Upper lobe of left lung (tissue), 6 donors: ENCODE measurements at regions not wholly inside any gene's neighbourhood (a gene's known extent, or its start where the extent isn't known, plus 50 kb on each side); places are given as distances from the start of the nearest gene placed in this dataset.
A peak's percentile ranks its signal among the peaks of the same experiment; 100 is the strongest.

Experiments
- ATAC-seq, 2 donors: fragments of 200-7000 bp; cut with Tn5 transposase; one replicate each; pipeline ENCODE4 v1.9.1; 2022; ENCODE audit warnings: mild to moderate bottlenecking in 2 of 2, moderate library complexity in 2 of 2; ENCODE audit not compliant: low FRiP score in 2 of 2
- DNase-seq, 2 donors: peaks; one replicate each; pipeline ENCODE4 v3.0.0-alpha.2; 2019 to 2020
- H3K27ac ChIP-seq, 4 donors: fragments of 200-600 bp; sonication (generic); one replicate each; pipeline ENCODE4 v1.5.1; 2016 to 2019
- H3K27me3 ChIP-seq, 4 donors: fragments of 200-600 bp; sonication (generic); one replicate each; pipeline ENCODE4 v1.5.1; 2017 to 2019
- H3K36me3 ChIP-seq, 4 donors: fragments of 200-600 bp; sonication (generic); one replicate each; pipeline ENCODE4 v1.5.1; 2016 to 2019
- H3K4me1 ChIP-seq, 4 donors: fragments of 200-600 bp; sonication (generic); one replicate each; pipeline ENCODE4 v1.5.1; 2018 to 2019
- H3K4me3 ChIP-seq, 4 donors: fragments of 200-600 bp; sonication (generic); one replicate each; pipeline ENCODE4 v1.5.1; 2017 to 2019; ENCODE audit warnings: mild to moderate bottlenecking in 2 of 4, moderate library complexity in 1 of 4
- H3K9me3 ChIP-seq, 4 donors: fragments of 200-600 bp; sonication (generic); one replicate each; pipeline ENCODE4 v1.5.1; 2018 to 2019
- EP300 ChIP-seq, 4 donors: sonication (generic); formaldehyde crosslinking; IDR thresholded peaks; one replicate each; pipeline ENCODE4 v1.5.1; 2017; ENCODE audit warnings: antibody characterized with exemption in 4 of 4, control low read depth in 2 of 4
- POLR2A ChIP-seq, 4 donors: fragments of 450-650 bp; IDR thresholded peaks; one replicate each; pipeline ENCODE4 v1.5.1; 2016 to 2017; ENCODE audit warnings: antibody characterized with exemption in 4 of 4, mild to moderate bottlenecking in 2 of 4
- POLR2AphosphoS5 ChIP-seq, 2 donors: sonication (generic); formaldehyde crosslinking; IDR thresholded peaks; one replicate each; pipeline ENCODE4 v1.5.1; 2017; ENCODE audit warnings: antibody characterized with exemption in 2 of 2
- WGBS, 2 donors: methylation state at CpG; one replicate each; pipeline ENCODE4 v1.1.5; 2017 to 2018; 5-methylcytosine and 5-hydroxymethylcytosine counted together
- TF ChIP-seq, protein P1 (sequence below), 6 experiments: fragments of 450-650 bp in 4 of 6; fragments of 200-600 bp in 2 of 6; sonication (generic) in 2 of 6; IDR thresholded peaks; one replicate each; pipeline ENCODE4 v1.5.1; 2016 to 2019; ENCODE audit warnings: antibody characterized with exemption in 6 of 6
- donor health status: DM: no; HTN: no; CAD: no; lungs with moderate emphysema.
- donor health status: DM: no; HTN: yes; CAD: no; lungs with severe emphysema.

DNA sequence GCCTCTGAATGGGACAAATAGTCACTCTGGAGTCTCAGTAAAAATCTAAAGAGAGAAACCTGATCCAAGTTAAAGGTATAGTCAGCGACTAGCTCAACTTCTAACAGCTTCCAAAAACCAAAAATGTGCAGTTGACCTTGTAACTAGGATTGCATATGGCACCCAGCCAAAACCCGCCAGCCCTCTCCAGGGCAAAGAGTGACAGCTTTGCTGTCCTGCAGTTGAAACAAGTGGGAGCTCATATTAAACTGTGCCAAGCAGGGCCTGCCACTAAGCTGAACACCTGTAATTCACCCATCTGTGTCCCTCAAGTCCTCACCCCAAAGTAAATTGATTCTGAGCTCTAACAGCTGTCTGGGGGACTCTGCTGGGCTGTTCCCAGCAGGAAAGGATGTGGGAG lies 695.3 kb downstream of the MAFB start:
- Histone ChIP-seq H3K27me3 (no peaks in the 10 kb centered on the region), H3K36me3 (no peaks in the 10 kb centered on the region), H3K27ac (no peak overlapping the region), H3K4me3 (no peak overlapping the region), H3K9me3 (no peaks in the 10 kb centered on the region), H3K4me1 (peaks cover 0 to 4% (median 2%) of the 10 kb centered on the region in 4 donors)
- WGBS, 2 donors: 50 to 64% methylated on average over 2 of the region's 2 CpGs
- ATAC-seq: no peak
- DNase-seq: no peak
- TF ChIP-seq POLR2A (IDR thresholded peaks at IDR 0.05) (no peak), POLR2AphosphoS5 (IDR thresholded peaks at IDR 0.05) (no peak), EP300 (IDR thresholded peaks at IDR 0.05) (no peak)
- TF ChIP-seq, protein P1, sequence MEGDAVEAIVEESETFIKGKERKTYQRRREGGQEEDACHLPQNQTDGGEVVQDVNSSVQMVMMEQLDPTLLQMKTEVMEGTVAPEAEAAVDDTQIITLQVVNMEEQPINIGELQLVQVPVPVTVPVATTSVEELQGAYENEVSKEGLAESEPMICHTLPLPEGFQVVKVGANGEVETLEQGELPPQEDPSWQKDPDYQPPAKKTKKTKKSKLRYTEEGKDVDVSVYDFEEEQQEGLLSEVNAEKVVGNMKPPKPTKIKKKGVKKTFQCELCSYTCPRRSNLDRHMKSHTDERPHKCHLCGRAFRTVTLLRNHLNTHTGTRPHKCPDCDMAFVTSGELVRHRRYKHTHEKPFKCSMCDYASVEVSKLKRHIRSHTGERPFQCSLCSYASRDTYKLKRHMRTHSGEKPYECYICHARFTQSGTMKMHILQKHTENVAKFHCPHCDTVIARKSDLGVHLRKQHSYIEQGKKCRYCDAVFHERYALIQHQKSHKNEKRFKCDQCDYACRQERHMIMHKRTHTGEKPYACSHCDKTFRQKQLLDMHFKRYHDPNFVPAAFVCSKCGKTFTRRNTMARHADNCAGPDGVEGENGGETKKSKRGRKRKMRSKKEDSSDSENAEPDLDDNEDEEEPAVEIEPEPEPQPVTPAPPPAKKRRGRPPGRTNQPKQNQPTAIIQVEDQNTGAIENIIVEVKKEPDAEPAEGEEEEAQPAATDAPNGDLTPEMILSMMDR (IDR thresholded peaks at IDR 0.05): no peak

DNA sequence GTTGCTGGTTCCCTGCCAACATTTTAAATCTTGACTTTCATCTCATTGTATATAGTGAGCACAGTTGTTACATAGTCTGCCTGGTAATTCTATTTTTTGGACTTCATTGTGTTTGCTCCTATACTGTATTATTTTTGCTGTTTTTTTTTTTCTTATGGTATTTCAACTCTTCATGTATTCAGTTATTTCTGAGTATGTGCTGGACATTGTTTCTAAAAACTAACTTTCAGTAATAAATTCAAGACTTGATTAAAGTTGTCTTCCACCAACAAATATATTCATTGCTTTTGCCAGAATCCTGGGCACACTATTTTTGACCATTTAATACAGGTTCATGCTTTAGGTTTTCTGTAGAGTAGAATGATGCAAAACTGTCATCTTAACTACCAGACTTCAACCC lies 698.3 kb downstream of the MAFB start:
- H3K36me3 ChIP-seq: no peaks in the 10 kb centered on the region
- H3K4me3 ChIP-seq: no peak overlapping the region
- H3K9me3 ChIP-seq: no peaks in the 10 kb centered on the region
- TF ChIP-seq EP300 (IDR thresholded peaks at IDR 0.05): no peak
- TF ChIP-seq POLR2AphosphoS5 (IDR thresholded peaks at IDR 0.05): no peak
- no peak for TF ChIP-seq POLR2A (IDR thresholded peaks at IDR 0.05)
- no peaks in the 10 kb centered on the region for H3K27me3 ChIP-seq
- DNase-seq (no peak), ATAC-seq (no peak)
- H3K27ac ChIP-seq: no peak overlapping the region
- peaks cover 9 to 19% (median 15%) of the 10 kb centered on the region in 4 donors for H3K4me1 ChIP-seq

- Histone ChIP-seq H3K27me3 (no peaks in the 10 kb centered on the region), H3K4me1 (peaks cover 15 to 23% (median 18%) of the 10 kb centered on the region in 4 donors), H3K36me3 (no peaks in the 10 kb centered on the region), H3K27ac (no peak overlapping the region), H3K9me3 (no peaks in the 10 kb centered on the region), H3K4me3 (no peak overlapping the region)
- ATAC-seq: no peak
- DNase-seq: no peak
- TF ChIP-seq, protein P1 (IDR thresholded peaks at IDR 0.05): no peak
- TF ChIP-seq EP300 (IDR thresholded peaks at IDR 0.05) (no peak), POLR2A (IDR thresholded peaks at IDR 0.05) (no peak), POLR2AphosphoS5 (IDR thresholded peaks at IDR 0.05) (no peak)
- WGBS, 2 donors: 0 to 5% methylated on average over 1 of the region's 1 CpG
These were observed 700.0 kb downstream of the MAFB start for GRCh38 chr20:39988991-39989390.

DNA sequence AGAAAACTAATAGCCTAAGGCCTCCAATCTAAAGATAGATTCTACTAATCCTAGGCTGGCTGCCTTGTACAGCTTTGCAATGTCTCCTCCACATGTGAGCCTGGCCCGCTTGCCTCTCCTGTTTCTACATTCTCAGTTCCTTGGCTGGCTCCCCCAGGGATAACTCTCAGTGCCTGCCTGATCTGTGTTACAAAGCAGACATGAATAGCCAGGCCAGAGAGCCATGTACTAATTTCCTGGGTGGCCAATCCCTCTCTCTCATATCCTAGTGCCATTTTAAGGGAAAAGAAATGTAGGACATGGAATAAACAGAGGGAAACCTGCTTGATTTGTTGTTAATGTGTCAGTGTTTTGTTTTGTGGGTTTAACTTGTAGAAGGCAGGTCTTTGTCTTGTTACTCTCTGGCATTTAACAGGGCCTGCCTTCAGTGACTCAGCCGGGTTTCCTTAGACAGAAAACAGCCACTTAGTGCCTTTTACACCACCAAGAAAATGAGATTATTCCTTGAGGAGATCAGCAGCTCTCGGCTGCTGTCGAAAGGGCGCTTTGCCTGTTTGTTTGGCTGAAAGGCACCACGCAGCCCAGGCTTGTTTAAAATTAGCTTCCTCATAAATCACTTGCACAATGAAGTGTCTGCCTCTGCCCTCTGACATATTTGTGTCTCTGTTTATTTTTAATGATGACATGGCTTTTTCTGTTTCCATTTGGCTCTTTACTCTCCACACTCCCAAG lies 702.7 kb downstream of the MAFB start:
- ATAC-seq (peak; percentile 69 to 90), DNase-seq (peak in 1 of 2 donors; percentile 35)
- WGBS, 2 donors: 22 to 37% methylated on average over 6 of the region's 6 CpGs
- H3K27me3 ChIP-seq: no peaks in the 10 kb centered on the region
- peaks cover 15 to 23% (median 18%) of the 10 kb centered on the region in 4 donors for H3K4me1 ChIP-seq
- H3K4me3 ChIP-seq: no peak overlapping the region
- TF ChIP-seq POLR2AphosphoS5 (IDR thresholded peaks at IDR 0.05) (peak; percentile 15 to 64), POLR2A (IDR thresholded peaks at IDR 0.05) (no peak)
- H3K27ac ChIP-seq: peak overlapping the region; percentile 45 to 75 (median 66)
- H3K9me3 ChIP-seq: no peaks in the 10 kb centered on the region
- no peaks in the 10 kb centered on the region for H3K36me3 ChIP-seq

DNA sequence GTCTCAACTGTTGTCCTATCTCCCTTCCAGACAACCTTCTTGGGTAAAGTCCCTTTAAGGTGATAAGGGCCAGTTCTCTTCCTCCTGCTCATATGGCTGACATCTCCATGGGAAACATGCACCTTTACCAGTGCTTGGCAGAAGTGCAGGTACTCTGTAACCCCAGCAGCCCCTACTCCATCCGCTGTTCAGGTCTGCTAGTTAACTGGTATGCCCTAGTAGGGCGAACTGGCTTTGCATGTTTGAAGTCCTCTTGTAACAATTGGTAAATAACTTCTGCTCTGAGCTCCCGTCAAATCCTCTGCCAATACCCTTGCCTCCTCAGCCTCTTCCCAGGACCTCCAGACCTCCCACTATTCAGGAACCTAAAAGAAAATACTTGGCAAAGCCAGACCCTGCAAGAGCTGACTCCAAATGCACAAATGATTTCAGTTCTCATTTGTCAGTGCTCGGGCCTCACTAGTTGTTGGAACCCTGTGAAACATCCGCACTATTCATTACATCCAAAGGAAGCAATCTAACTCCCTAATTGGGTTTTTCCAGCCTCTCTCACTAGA lies 703.7 kb downstream of the MAFB start:
- ATAC-seq: no peak
- Histone ChIP-seq H3K27me3 (no peaks in the 10 kb centered on the region), H3K4me3 (no peak overlapping the region), H3K4me1 (peaks cover 15 to 23% (median 18%) of the 10 kb centered on the region in 4 donors), H3K36me3 (no peaks in the 10 kb centered on the region), H3K9me3 (no peaks in the 10 kb centered on the region), H3K27ac (peak overlapping the region in 2 of 4 donors; percentile 45 to 64)
- 70 to 76% methylated on average over 5 of the region's 5 CpGs for WGBS, 2 donors
- TF ChIP-seq POLR2AphosphoS5 (IDR thresholded peaks at IDR 0.05) (no peak), EP300 (IDR thresholded peaks at IDR 0.05) (no peak), POLR2A (IDR thresholded peaks at IDR 0.05) (no peak)
- TF ChIP-seq, protein P1 (IDR thresholded peaks at IDR 0.05): no peak
- DNase-seq: no peak
